Neural cell (in vitro differentiated cells): ENCODE measurements at regions not wholly inside any gene's neighbourhood (a gene's known extent, or its start where the extent isn't known, plus 50 kb on each side); places are given as distances from the start of the nearest gene placed in this dataset.

Experiments used
- H2AFZ ChIP-seq: fragments of 200-600, 300-800 bp; sonication (generic), shearing (Covaris generic); 2 replicates; pipeline ENCODE4 v1.6.0; 2014; ENCODE audit warnings: low read depth, mild to moderate bottlenecking, antibody characterized with exemption, low read length, moderate library complexity
- H3F3A ChIP-seq: fragments of 200-600 bp; shearing (Covaris generic); 2 replicates; pipeline ENCODE4 v1.6.1; 2016; ENCODE audit warnings: mild to moderate bottlenecking, moderate library complexity, mixed read lengths, antibody characterized with exemption, low read length; ENCODE audit not compliant: insufficient read depth, poor library complexity, severe bottlenecking
- H3K27ac ChIP-seq: fragments of 200-600, 300-800 bp; sonication (generic), shearing (Covaris generic); 2 replicates; pipeline ENCODE4 v1.5.1; 2014; ENCODE audit warnings: mild to moderate bottlenecking, low read length, moderate library complexity
- H3K27me3 ChIP-seq: fragments of 300-800, 200-600 bp; sonication (generic), shearing (Covaris generic); 2 replicates; pipeline ENCODE4 v1.6.0; 2014; ENCODE audit warnings: mild to moderate bottlenecking, low read depth, low read length, moderate library complexity; ENCODE audit not compliant: insufficient read depth
- H3K36me3 ChIP-seq: fragments of 300-800, 200-600 bp; sonication (generic), shearing (Covaris generic); 2 replicates; pipeline ENCODE4 v1.5.1; 2014; ENCODE audit warnings: mild to moderate bottlenecking, antibody characterized with exemption, low read length, moderate library complexity; ENCODE audit not compliant: insufficient read depth
- H3K4me2 ChIP-seq: fragments of 300-800, 200-600 bp; sonication (generic), shearing (Covaris generic); 2 replicates; pipeline ENCODE4 v1.6.0; 2014; ENCODE audit warnings: mild to moderate bottlenecking, low read length
- H3K4me3 ChIP-seq: fragments of 300-800, 200-600 bp; sonication (generic), shearing (Covaris generic); 2 replicates; pipeline ENCODE4 v1.5.1; 2014; ENCODE audit warnings: mild to moderate bottlenecking, low read length, moderate library complexity
- H3K79me2 ChIP-seq: fragments of 200-600 bp; shearing (Covaris generic); replicated peaks from 2 replicates; pipeline ENCODE4 v1.6.0; 2014; ENCODE audit warnings: mild to moderate bottlenecking, low read length, moderate library complexity; ENCODE audit not compliant: insufficient read depth
- H3K9ac ChIP-seq: fragments of 300-800, 200-600 bp; sonication (generic), shearing (Covaris generic); 2 replicates; pipeline ENCODE4 v1.6.1; 2016; ENCODE audit warnings: mild to moderate bottlenecking, low read length, mixed read lengths
- H3K9me2 ChIP-seq: fragments of 200-600 bp; shearing (Covaris generic); 2 replicates; pipeline ENCODE4 v1.6.1; 2016; ENCODE audit warnings: mild to moderate bottlenecking, low read length, mixed read lengths; ENCODE audit not compliant: insufficient read depth
- H3K9me3 ChIP-seq: fragments of 200-600, 300-800 bp; sonication (generic), shearing (Covaris generic); 2 replicates; pipeline ENCODE4 v1.6.1; 2016; ENCODE audit warnings: mild to moderate bottlenecking, mixed run types, low read length, moderate library complexity, mixed read lengths
- H4K20me1 ChIP-seq: fragments of 200-600 bp; shearing (Covaris generic); 2 replicates; pipeline ENCODE4 v1.6.1; 2016; ENCODE audit warnings: mild to moderate bottlenecking, mixed run types; ENCODE audit not compliant: insufficient read depth
- EP300 ChIP-seq: fragments of 450-650 bp; conservative IDR thresholded peaks from 2 replicates; pipeline ENCODE4 v1.6.1; 2014; ENCODE audit warnings: antibody characterized with exemption, mild to moderate bottlenecking, moderate library complexity; ENCODE audit not compliant: poor library complexity, severe bottlenecking
- EZH2 ChIP-seq: fragments of 200-600, 300-800 bp; shearing (Covaris generic), sonication (generic); IDR thresholded peaks from 2 replicates; pipeline ENCODE4 v1.6.1; 2014; ENCODE audit warnings: antibody characterized with exemption, low read length, borderline replicate concordance, mild to moderate bottlenecking; ENCODE audit not compliant: insufficient read depth, poor library complexity, severe bottlenecking
- MXI1 ChIP-seq: fragments of 450-650 bp; conservative IDR thresholded peaks from 2 replicates; pipeline ENCODE4 v1.6.1; 2014; ENCODE audit warnings: antibody characterized with exemption, mild to moderate bottlenecking; ENCODE audit not compliant: poor library complexity, severe bottlenecking
- POLR2AphosphoS5 ChIP-seq: IDR thresholded peaks from 2 replicates; pipeline ENCODE4 v1.6.1; 2012
- RAD21 ChIP-seq: fragments of 450-650 bp; conservative IDR thresholded peaks from 2 replicates; pipeline ENCODE4 v1.6.1; 2014; ENCODE audit warnings: antibody characterized with exemption, mild to moderate bottlenecking, moderate library complexity
- SMC3 ChIP-seq: fragments of 450-650 bp; conservative IDR thresholded peaks from 2 replicates; pipeline ENCODE4 v1.6.1; 2014; ENCODE audit warnings: antibody characterized with exemption, mild to moderate bottlenecking, moderate library complexity; ENCODE audit not compliant: poor library complexity
- TAF1 ChIP-seq: IDR thresholded peaks from 2 replicates; pipeline ENCODE4 v1.6.1; 2012; ENCODE audit warnings: low read depth
- TF ChIP-seq, protein P1 (sequence below): fragments of 450-650 bp; IDR thresholded peaks from 2 replicates; pipeline ENCODE4 v1.5.1; 2014; ENCODE audit warnings: antibody characterized with exemption, mild to moderate bottlenecking, moderate library complexity; ENCODE audit not compliant: poor library complexity, severe bottlenecking
- TF ChIP-seq, protein P2 (sequence below): IDR thresholded peaks from 2 replicates; pipeline ENCODE4 v1.6.1; 2012; ENCODE audit warnings: borderline replicate concordance

DNA sequence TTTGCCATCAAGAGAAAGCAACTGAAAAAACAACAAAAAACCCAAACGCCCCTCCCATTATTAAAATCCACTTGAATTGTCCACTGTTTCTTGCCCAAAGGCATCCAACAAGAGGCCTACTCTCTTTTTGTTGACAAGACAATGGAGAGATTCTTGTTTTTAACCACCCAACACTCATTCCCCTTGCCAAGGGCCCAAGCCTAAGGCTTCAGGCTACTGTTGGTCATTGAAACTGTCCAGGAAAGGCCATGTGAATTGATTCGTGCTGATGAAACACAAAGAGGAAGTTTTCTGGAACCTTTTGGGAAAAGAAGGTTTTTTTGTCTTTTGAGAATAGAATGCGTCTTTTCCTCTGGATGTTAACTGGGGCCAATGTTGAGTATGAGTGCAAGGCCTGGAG lies 157.4 kb upstream of the PFN2 start:
- no peak for TF ChIP-seq TAF1
- TF ChIP-seq POLR2AphosphoS5: no peak
- no peak for TF ChIP-seq RAD21
- no peaks in the 10 kb centered on the region for H3K36me3 ChIP-seq
- H3K79me2 ChIP-seq: no peaks in the 10 kb centered on the region
- H2AFZ ChIP-seq: no peak overlapping the region
- no peaks in the 10 kb centered on the region for H4K20me1 ChIP-seq
- H3K9ac ChIP-seq: no peak overlapping the region
- H3F3A ChIP-seq: no peaks in the 10 kb centered on the region
- no peak overlapping the region for H3K4me2 ChIP-seq
- no peaks in the 10 kb centered on the region for H3K9me2 ChIP-seq
- no peak overlapping the region for H3K27ac ChIP-seq
- H3K4me3 ChIP-seq: no peak overlapping the region
- no peaks in the 10 kb centered on the region for H3K27me3 ChIP-seq
- no peaks in the 10 kb centered on the region for H3K9me3 ChIP-seq

DNA sequence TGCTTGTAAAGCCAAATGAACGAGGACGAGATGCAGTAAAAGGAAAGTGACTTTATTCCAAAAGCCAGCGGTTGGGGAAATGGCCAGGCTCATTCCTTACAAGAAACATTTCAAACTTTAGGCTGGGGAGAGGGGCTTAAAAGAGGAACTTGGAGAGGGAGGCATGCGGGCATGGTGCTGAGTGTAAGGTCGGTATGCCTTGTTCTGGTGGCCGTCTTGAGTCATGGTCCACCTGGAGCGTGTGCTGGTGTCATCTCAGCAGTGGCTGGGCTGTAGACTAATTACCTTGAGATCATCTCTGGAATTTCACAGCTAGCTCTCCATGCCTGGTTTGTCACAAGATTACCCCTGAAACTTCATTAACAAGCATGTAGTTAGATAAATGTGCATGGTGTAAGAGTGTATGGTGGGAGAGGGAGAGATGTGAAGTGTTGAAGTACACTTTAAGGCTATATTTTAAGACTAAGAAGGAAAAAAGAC lies 156.4 kb upstream of the PFN2 start:
- H2AFZ ChIP-seq: no peak overlapping the region
- H3K4me2 ChIP-seq: no peak overlapping the region
- no peak overlapping the region for H3K27ac ChIP-seq
- H3K79me2 ChIP-seq: no peaks in the 10 kb centered on the region
- H3K9me2 ChIP-seq: no peaks in the 10 kb centered on the region
- H4K20me1 ChIP-seq: no peaks in the 10 kb centered on the region
- no peak for TF ChIP-seq POLR2AphosphoS5
- TF ChIP-seq EZH2: no peak
- TF ChIP-seq, protein P1, sequence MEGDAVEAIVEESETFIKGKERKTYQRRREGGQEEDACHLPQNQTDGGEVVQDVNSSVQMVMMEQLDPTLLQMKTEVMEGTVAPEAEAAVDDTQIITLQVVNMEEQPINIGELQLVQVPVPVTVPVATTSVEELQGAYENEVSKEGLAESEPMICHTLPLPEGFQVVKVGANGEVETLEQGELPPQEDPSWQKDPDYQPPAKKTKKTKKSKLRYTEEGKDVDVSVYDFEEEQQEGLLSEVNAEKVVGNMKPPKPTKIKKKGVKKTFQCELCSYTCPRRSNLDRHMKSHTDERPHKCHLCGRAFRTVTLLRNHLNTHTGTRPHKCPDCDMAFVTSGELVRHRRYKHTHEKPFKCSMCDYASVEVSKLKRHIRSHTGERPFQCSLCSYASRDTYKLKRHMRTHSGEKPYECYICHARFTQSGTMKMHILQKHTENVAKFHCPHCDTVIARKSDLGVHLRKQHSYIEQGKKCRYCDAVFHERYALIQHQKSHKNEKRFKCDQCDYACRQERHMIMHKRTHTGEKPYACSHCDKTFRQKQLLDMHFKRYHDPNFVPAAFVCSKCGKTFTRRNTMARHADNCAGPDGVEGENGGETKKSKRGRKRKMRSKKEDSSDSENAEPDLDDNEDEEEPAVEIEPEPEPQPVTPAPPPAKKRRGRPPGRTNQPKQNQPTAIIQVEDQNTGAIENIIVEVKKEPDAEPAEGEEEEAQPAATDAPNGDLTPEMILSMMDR: no peak
- TF ChIP-seq, protein P2, sequence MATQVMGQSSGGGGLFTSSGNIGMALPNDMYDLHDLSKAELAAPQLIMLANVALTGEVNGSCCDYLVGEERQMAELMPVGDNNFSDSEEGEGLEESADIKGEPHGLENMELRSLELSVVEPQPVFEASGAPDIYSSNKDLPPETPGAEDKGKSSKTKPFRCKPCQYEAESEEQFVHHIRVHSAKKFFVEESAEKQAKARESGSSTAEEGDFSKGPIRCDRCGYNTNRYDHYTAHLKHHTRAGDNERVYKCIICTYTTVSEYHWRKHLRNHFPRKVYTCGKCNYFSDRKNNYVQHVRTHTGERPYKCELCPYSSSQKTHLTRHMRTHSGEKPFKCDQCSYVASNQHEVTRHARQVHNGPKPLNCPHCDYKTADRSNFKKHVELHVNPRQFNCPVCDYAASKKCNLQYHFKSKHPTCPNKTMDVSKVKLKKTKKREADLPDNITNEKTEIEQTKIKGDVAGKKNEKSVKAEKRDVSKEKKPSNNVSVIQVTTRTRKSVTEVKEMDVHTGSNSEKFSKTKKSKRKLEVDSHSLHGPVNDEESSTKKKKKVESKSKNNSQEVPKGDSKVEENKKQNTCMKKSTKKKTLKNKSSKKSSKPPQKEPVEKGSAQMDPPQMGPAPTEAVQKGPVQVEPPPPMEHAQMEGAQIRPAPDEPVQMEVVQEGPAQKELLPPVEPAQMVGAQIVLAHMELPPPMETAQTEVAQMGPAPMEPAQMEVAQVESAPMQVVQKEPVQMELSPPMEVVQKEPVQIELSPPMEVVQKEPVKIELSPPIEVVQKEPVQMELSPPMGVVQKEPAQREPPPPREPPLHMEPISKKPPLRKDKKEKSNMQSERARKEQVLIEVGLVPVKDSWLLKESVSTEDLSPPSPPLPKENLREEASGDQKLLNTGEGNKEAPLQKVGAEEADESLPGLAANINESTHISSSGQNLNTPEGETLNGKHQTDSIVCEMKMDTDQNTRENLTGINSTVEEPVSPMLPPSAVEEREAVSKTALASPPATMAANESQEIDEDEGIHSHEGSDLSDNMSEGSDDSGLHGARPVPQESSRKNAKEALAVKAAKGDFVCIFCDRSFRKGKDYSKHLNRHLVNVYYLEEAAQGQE: no peak
- no peak for TF ChIP-seq MXI1
- TF ChIP-seq TAF1: no peak
- H3F3A ChIP-seq: no peaks in the 10 kb centered on the region
- no peak overlapping the region for H3K4me3 ChIP-seq
- no peaks in the 10 kb centered on the region for H3K9me3 ChIP-seq
- H3K9ac ChIP-seq: no peak overlapping the region
- no peaks in the 10 kb centered on the region for H3K27me3 ChIP-seq
- H3K36me3 ChIP-seq: no peaks in the 10 kb centered on the region

DNA sequence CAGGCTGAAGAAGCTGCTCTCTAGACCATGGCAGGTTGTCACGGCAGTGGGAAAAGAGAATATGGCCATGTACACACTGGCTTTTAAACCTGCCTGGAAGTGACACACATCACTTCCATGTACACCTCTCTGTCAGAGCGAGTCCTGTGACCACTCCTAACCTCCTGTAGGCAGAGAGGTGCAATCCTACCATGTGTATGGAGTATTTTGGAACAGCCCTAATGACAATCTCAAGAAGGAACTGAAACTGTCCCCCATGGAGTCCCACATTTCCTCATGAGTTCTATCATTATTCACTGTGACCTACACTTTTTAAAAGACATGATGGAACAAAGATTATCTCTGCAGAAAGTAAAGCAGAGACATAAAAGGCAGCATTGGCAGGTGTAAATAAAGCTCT lies 153.4 kb upstream of the PFN2 start:
- H4K20me1 ChIP-seq: no peaks in the 10 kb centered on the region
- H3K27me3 ChIP-seq: no peaks in the 10 kb centered on the region
- H3K4me3 ChIP-seq: no peak overlapping the region
- no peak overlapping the region for H3K4me2 ChIP-seq
- no peak overlapping the region for H3K27ac ChIP-seq
- no peaks in the 10 kb centered on the region for H3K79me2 ChIP-seq
- H3K9me3 ChIP-seq: no peaks in the 10 kb centered on the region
- no peaks in the 10 kb centered on the region for H3F3A ChIP-seq
- TF ChIP-seq, protein P1: no peak
- TF ChIP-seq MXI1 (no peak), RAD21 (no peak), SMC3 (no peak), EP300 (no peak), TAF1 (no peak), POLR2AphosphoS5 (no peak), EZH2 (no peak)
- TF ChIP-seq, protein P2: no peak
- no peak overlapping the region for H2AFZ ChIP-seq
- no peak overlapping the region for H3K9ac ChIP-seq
- H3K9me2 ChIP-seq: no peaks in the 10 kb centered on the region
- H3K36me3 ChIP-seq: no peaks in the 10 kb centered on the region
